Activated T-cell treated with anti-CD3 and anti-CD28 coated beads for 48 hours (primary cell): ENCODE measurements at regions not wholly inside any gene's neighbourhood (a gene's known extent, or its start where the extent isn't known, plus 50 kb on each side); places are given as distances from the start of the nearest gene placed in this dataset.

Experiments used
- DNase-seq: peaks from one replicate; pipeline ENCODE4 v3.0.0-alpha.2; 2020; ENCODE audit warnings: low read depth

DNA sequence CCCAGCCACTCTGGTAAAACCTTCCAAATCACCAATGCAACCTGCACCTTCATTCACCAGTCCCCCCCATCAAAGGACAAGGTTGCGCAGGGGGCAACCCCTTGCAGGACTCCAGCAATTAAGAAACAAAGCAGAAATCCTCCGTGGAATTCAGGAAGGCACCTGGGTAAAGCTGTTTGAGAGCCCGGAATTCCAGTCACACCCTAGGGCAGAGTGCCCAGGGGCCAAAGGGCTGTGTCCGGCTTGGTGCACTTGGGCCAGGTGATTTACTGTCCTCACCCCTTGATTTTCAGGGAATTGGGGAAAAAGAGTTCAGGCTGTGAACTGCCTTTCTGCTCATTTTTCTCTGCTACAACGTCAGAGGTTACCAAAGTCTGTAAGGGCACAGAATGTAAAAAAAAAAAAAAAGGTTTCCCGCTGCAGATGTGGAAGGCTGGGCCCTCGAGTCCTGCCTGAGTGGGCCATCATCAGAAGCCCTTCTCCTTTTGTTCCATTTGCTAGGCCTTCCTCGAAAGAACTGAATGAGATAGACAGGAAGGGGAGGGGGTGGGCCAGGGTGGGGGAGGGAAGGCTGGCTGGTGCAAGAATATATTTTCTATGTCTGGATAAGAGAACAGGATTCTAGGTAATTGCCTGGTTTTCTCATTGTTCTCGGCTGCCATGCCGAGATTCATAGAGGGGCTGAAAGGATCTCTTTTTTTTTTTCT, 266.5 kb upstream of the PSMD7 start:
- DNase-seq, result no peak

DNA sequence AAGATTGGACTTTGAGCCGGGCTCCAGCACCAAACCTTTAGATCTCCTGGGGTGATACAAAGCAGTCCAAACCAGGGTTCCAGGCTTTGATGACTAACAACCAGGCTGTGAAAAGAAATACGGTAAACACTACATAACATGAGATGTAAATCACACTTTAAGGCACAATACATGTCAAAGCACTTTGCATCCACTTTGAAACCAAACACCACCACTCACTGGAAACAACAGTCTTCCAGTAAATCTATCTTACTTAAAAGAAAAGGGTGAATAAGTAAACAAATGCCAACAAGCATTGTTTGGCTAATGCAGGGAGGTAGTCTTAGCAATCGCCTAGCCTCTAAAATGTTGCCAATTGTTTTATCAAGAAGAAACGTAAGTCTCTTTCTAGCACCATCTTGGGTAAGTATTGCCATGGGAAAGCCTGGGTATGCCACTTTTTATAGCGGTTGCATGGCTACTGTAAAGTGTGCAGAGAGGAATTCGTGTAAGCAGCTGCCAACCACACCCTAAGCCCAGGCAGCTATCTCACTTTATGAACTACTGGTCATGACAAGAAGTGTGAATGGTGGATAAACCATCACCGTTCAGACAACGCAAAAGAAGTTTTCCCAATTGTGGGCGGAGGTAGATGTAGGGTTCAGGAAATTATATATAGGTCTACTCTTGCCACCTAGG, 267.4 kb upstream of the PSMD7 start:
- DNase-seq, result no peak

DNA sequence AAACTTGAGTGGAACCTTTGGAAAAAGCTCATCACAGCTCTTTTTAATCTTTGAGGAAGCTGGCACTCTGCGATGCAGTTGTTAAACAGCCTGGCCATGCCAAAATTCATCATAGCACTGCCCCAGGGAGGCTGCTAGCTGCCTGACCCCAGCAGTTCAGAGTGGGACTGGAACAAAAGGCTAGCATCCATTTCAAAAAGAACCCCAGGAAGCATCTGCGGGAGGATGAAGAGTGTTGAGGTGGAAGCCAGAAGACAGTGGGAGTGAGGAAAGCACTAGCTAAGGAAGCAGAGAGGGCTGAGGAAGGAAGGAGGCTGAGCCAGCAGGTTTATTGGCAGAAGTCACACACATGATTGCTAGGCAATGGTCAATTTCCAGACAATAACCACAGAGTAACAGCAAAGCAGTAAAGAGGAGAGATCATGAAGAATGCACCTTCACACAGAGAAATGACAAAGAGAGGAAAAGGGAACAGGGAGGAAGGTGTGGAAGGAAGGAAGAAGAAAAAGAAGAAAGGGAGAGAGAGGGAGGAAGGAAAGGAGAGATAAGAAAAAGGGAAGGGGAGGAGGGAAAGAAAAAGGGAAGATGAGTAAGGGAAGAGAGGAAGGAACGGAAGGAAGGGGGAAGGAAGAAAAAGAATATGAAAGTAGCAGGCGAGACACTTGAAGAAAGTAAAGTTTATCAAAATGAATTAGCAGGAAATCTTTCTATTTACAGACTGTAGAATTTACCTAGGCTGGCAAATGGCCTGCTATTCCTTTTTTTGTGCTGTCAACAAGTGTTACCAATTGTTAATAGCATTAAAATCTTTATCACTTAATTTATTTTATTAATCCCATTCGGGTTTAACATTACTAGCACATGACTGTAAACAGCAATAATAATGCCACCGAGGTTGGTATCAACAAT, 270.0 kb upstream of the PSMD7 start:
- no peak for DNase-seq

DNA sequence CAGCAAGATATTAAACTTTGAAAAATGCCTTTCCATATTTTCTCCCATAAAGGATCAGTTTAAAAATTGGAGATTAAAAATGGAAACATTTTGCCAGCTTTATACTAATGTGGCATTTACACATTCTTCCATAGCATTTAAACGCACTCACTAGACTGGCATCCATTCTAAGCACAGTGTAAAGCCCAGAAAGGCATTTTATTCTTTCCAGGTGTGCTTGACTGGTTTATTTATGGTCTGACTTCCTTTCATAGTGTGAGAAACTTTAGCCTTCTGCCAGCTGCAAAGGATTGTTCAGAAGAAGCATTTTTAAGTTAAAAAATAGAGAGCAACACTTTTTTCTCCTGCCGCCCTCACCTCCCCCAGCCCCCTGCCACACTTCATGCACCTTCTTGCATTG, 271.7 kb upstream of the PSMD7 start:
- no peak for DNase-seq

DNA sequence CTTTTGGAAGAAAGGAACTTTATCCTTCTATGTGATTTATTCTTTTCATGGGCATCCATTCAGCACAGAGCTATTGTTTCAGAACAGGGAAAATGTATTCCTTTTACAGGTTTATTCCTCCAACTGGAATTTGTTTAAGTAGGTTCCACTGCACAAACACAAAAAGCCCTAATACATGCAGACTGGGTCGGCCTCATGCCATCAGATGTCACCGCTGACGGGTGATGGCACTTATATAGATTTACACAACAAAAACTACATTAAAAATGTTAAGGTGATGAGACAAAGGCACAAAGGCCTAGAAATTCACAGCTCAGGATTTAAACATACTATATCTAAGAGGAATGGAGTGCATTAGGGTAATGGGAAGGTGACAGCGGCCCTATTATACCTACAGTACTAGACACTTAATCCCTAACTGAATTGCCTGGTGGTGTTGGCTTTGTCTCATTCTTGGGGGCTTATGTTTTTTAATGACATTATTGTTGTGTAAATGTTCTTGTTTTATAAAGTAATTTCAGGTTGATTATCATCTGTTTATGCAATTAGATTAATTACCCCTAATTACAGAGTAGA, 276.4 kb upstream of the PSMD7 start:
- DNase-seq, result no peak

DNA sequence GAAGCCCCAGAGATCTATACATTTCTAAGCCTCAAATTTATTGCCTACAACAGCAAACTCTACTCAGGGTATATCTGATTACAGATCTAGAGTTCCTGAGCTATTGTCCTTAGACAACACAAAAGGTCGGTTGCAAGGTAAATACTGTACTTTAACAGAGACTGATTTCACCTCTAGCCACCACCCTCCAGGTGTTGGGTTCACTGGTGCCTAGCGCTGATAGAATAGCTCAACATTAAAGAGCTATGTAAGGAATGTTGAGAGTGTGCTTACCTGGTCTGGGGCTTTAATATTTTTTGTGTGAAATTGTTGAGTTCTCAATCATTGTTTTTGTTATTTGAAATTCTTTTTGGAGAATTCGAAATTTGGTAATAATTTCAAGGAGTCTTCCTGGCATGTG, 277.0 kb upstream of the PSMD7 start:
- no peak for DNase-seq

DNA sequence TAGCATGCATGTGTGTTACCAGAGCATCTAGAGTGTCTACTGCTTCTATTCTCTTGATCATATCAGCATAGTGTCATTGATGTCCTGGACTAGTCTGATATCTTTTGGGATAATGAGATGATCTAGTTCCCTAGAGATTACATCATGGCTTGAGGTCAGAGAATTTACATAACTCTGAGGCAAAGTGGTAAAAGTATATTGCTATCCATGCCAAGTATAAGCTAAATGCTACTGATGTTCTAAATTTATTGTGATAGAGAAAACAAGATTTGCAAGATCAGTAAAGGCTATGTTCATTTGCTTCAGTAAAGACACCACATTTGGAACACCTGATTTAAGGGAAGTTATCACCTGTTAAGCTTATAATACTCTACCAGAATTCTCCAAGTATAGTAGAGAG, 280.7 kb upstream of the PSMD7 start:
- no peak for DNase-seq

DNA sequence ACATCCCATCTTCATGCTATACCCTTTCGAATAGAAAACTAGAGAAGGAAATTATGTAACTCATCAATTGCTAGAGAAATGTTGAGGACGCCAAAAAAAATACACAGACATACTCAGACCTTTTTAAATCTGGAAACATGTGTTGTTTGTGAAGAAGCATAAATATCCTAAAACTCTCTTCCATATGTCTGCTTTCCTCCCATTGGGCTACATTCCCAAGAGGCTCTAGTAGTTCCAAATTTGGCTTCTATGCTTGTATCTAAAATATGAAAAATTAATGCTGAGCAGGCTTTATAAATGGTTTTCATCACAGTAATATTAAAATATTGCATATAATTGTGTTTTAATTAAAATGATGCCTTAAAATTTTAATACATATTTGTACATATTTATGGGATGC, 297.9 kb upstream of the PSMD7 start:
- no peak for DNase-seq

DNA sequence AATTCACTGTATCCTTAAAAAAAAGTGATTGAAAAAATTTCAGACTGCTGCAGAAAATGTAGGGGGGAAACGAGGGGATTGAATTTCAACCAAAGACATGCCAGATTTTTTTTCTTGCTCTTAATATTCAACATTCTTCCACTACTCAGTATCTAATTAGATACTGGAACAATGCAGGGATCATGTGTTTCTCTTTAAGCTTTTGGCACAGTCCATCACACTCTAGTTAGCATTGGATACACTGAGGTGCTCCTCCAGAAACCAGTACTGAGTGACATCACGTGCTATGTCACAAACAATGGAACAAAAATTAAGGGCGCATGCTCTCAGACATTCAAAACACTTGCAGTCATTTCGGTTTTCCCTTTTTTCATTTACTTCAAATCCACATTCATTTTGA, 298.6 kb upstream of the PSMD7 start:
- no peak for DNase-seq

DNA sequence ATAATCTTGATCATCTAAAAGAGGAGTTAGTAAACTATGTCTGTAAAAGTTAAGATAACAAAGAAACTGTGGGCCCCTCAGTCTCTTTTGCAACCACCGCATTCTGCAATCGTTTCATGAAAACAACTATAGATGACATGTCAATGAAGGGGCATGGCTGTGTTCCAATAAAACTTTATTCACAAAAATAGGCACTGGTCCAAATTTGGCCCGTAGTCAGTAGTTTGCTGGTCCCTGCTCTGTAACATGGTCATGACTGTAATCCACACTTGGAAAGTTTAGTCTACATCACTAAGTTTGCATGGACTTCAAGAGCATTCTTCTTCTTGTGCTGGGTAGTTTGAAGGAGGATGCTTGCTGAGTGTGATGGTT, 299.3 kb upstream of the PSMD7 start:
- DNase-seq, result no peak

DNA sequence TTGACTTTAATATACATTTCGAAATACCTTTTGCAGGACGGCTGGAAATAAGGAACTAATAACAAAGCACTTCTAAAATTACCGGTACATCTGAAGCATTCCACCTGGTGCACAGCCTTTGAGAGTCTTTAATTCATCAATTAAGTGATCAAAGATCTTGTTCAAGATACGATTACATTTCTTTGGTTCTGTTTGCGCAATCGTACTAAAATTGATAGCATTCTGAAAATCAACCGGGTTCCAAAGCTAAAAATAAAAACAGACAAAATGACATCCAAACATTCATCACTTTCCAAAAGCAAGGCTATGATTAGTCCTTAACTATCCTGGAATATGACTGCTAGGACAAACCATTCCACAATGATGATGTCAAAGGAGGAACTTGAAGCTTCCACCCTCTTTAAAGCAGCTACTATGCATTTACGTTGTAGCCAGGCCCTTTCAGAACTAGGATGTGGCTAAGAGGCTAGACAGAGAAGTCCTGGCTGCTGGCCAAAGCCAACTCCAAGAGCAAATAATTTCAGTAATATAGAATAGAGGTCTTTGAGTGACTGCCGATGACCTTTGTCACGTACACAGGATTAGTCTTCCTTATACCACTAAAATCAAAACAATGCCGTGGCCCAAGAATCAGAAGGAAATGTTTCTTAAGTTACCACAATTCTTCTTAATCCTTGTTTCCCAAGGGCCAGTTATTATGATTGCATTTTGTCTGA, 299.8 kb upstream of the PSMD7 start:
- DNase-seq, result no peak

DNA sequence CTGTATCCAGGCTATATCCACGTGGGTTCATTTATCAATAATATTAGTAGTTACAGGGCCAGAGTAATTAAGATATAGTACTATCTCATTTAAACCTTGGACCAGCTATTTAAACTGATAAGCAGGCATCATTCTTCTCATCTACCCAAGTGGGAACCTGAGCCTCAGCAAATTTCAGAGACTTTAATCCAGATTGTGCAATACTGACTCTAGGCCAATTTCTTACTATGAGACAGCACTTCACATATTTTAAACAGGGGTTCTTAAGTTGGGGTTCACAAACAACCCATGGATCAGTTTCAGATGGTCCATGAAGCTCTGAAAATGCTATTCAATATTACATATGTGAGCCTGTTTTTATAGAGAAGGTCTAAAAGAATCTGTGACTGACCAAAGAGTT, 302.7 kb upstream of the PSMD7 start:
- no peak for DNase-seq

DNA sequence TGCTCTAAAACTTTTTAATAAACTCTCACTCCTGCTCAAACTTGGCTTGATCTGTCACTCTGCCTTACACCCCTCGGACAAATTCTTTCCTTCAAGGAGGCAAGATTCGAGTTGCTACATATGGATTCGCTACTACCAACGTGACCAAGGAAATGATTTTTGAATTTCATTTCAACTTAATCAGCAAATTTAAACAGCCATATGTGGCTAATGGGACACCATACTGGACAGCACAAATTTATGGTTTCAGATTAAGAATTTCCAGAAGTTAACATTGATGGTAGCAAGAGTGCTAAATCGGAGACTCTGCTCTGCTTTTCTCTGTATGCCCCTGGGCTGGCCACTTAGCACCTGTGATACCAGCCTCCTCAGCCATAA, 318.2 kb upstream of the PSMD7 start:
- no peak for DNase-seq

DNA sequence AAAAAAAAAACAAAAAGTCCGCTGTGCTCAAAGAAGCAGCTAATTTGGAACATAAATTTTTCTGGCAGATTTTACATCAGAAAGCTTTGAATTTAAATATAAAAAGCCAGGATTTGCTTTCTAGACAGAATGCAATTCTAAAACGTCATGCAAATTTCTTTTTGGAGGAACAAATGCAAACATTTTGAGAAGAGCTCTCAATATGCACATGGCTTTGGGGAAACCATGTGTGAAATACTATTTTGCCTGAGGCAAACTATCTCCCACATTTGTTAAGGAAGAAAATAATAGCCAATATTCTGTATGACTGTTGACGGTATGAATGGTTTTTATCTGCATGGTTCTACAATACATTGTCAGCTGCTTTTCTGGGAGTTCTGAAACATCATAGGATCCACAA, 320.0 kb upstream of the PSMD7 start:
- no peak for DNase-seq

DNA sequence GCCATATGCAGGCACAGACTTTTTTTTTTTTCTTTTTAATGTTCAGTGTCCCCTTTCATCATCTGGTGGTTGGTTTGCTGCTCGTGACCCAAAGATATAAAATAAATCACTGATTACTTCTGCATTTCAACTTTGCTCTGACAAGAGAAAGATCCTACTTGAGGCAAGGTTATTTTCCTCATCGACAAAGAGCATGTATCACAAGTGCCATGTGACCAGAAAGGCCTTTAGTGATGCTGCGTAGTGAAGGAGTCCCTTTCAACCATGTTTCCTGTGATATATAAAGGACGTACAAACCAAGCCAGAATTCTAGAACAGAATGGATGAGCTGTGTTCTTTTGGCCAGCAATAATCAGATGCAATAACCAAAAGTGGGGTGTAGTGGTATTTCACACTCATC, 323.4 kb upstream of the PSMD7 start:
- no peak for DNase-seq

DNA sequence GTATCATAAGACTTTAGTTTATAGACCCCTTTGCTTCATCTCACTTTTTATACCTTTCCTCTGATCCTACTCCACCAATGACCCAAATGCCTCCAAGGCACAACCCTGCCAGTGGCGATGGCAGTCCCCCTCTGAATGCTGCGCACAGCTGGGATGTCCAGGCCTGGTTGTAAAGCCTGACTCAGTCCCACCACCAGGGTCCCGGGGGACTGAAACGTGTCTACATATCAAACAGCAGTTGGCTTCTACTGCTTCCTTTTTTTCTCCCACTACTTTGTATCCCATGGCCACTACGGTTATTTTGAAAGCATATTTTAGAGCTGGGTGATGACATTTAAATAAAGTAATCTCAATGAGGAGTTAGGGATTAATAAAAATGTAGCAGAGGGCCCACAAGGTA, 329.8 kb upstream of the PSMD7 start:
- DNase-seq, result no peak

DNA sequence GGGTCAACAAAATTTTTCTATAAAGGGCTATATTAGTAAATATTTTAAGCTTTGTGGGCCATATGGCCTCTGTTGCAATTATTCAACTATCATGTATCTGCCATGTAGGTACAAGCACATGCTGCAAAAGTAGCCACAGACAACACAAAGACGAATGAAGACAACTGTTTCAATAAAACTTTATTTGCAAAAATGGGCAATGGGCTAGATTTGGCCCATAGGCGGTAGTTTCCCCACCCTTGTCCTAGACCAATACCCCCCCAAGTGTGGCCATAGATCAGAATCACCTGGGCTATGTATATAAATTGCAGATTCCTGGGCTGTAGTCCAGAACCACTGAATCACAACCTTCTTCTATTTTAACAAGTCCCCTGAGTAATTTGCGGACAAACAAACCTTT, 331.0 kb upstream of the PSMD7 start:
- DNase-seq, result no peak

DNA sequence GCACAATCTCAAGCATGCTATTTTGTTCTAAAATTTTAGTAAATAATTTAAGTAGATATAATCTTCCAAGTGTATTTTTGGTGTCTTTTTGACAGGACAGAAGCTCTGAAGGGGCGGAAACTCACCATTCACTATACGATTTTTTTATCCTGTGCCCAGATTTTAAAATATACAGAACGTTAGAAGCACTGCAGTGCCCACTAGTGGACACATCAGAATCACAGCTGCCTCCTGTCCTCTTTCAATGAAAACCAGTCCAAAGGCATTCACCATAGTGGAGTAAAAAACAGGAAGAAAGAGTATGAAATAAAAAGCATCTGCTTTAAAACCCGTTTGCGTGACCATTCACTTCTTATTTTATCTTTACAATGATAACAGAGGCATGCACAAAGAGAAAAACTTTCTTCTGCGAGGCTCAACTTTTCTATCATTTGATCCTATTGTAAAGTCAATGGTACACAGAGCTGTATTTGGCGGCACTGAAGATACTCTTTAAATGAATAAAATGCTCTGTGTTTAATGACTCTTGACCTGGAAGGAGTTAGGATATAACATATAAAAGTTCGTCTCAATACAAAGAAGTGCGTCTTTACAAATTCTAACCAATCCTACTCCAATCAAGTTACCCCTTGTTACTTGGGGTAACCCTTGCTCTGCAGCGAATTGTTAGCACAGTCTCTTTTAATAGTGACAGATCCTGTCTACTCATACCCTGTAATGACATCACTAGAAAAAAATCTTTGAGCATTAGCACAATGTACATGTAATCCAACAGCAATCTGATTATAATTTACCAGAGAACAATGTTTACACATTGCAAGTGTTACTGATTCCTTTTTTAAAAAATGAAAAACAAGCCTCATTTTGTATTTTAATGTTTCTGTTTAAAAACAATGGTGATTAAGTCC, 339.8 kb upstream of the PSMD7 start:
- peak; percentile 18 for DNase-seq

DNA sequence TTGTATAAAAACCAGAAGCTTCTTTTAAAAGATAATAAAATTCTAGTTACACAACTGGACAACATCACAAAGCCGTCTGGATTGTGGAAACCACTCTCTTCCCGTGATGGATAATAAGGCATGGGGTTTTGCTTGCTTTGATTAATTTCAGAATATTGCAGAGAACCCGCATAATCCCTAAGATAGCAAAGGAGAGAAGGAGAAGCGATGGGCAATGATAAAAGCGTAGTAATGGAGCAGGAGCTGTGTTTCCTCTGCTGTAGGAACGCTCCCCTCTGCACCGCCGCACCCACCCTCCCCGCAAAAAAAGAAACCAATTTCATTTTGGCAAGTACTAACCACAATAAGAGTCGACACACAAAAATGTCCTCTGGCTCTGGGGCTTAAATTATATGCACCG, 340.9 kb upstream of the PSMD7 start:
- DNase-seq, result no peak

DNA sequence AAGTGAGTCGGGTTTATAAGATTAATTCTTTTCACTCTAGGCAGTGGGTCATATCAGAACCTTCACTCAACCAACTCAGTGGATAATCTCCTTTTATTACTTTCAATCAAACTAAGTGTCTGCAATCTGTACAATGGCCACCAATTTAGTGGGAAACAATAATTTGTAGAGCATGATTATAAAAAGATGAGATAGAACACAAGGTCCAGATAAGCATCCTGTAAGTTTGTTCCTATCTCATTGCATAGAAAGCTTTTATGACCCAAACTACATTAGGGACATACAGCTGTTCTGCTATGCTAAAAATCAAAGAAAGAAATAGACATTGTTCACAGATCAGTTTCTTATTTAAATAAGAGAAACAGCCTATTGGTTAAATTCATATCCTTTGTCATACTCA, 341.4 kb upstream of the PSMD7 start:
- no peak for DNase-seq

DNA sequence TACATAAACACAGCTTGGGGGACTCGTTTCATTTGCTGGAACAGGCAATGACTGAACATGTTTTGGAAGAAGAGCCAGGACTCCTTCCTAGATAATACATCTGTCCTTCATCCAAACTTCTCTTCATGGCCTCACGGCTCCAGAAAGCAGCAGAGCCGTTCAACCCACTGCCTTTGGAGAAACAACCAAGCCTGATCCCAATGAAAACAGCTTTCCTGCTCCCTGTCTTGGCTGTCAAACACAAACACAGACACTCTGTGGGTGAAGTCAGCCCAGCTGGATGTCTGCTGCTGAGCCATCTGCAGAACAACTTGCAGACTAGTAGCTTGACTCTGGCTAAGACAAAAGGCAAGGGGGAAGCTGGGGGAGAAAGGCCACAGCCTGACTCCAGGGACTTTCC, 345.1 kb upstream of the PSMD7 start:
- DNase-seq, result no peak
